Activated naive CD4-positive, alpha-beta T cell treated with anti-CD3 and anti-CD28 coated beads, Interleukin-2, amount 50 U/mL, for 72 hours (primary cell): ENCODE measurements at regions not wholly inside any gene's neighbourhood (a gene's known extent, or its start where the extent isn't known, plus 50 kb on each side); places are given as distances from the start of the nearest gene placed in this dataset.

Experiments
- ATAC-seq, 2 donors: fragments of 150-1000 bp; cut with Tn5 transposase; 2 replicates each; pipeline ENCODE4 v1.10.0; 2021; ENCODE audit warnings: mild to moderate bottlenecking in 2 of 2, moderate library complexity in 2 of 2
- DNase-seq, 2 donors: peaks; one replicate each; pipeline ENCODE4 v3.0.0; 2021 to 2022; ENCODE audit warnings: low spot score in 2 of 2
- H3K27ac Mint-ChIP-seq, 2 donors: one replicate each; pipeline ENCODE4 v1.8.0; 2022; ENCODE audit warnings: mild to moderate bottlenecking in 2 of 2, mixed read lengths in 2 of 2
- H3K36me3 Mint-ChIP-seq, 2 donors: one replicate each; pipeline ENCODE4 v1.8.0; 2022; ENCODE audit warnings: mixed read lengths in 2 of 2
- H3K9me3 Mint-ChIP-seq, 2 donors: one replicate each; pipeline ENCODE4 v1.8.0; 2022; ENCODE audit warnings: mixed read lengths in 2 of 2

DNA sequence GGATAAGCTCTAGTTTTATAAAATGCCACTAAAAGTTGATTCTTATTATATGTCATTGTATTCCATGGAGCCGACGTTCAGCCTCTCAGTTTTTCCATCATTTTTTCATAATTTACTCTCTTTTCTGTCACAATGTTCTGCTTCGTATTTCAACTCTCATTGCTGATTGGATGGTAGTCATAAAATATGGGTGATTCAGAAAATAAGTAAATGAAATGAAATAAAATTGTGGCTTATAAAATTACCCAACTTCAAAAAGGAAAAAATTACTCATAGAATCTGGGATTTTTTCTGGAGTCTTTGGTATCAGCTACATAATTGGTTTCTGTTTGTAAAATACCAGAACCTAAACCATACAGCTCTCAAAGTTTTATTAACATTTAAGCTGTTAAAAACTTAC is 139.7 kb upstream of the ITGA4 start:
- H3K9me3 Mint-ChIP-seq: peaks cover 0 to 3% of the 10 kb centered on the region in 2 donors
- no peak for DNase-seq
- no peaks in the 10 kb centered on the region for H3K36me3 Mint-ChIP-seq
- no peak for ATAC-seq
- H3K27ac Mint-ChIP-seq: no peak overlapping the region

- Mint-ChIP-seq H3K36me3 (peaks cover 6 to 7% of the 10 kb centered on the region in 2 donors), H3K9me3 (peaks cover 3 to 7% of the 10 kb centered on the region in 2 donors), H3K27ac (no peak overlapping the region)
- DNase-seq: no peak
- peak in 1 of 2 donors; percentile 32 for ATAC-seq
Measured at GRCh38 chr2:181318504-181319280, 138.5 kb upstream of the ITGA4 start.

DNA sequence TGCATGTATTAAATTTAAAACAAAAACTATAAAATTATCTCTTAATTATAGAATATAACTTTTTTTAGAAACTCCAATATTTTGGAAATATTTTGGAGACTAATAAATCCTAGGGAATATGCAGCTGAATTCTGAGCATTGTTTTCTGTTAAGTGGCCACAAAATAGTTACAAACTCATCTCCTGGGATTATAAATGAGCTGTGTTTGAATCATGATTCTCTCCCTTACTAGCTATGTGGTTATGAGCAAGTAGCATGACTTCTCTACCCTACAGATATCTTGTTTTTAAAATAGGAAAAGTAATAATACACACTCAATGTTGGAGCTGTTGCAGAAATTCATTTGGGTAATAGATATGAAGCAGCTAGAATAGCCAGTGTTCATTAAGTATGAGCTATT is 137.9 kb upstream of the ITGA4 start:
- DNase-seq (no peak), ATAC-seq (no peak)
- peaks cover 3 to 11% of the 10 kb centered on the region in 2 donors for H3K9me3 Mint-ChIP-seq
- H3K27ac Mint-ChIP-seq: no peak overlapping the region
- H3K36me3 Mint-ChIP-seq: peaks cover 6 to 11% of the 10 kb centered on the region in 2 donors

DNA sequence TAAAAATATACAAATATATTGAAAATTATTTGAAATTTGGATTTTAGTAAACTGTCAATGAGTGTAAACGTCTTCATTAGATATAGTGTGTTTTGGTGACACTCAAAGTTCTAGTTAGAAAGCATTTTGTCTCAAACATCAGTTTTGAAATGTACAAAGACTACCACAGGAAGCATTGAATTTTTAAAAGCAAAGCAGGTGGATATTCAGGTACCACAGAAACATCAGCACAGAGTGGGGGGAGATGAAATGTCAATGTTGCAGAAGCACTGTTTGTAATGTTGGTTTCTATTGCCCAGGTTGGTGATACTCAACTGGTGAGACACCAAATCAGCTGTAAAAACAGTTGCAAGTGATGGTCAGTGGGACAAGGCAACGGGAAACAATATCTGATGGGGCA is 136.5 kb upstream of the ITGA4 start:
- Mint-ChIP-seq H3K9me3 (peaks cover 3 to 11% of the 10 kb centered on the region in 2 donors), H3K27ac (no peak overlapping the region)
- no peak for DNase-seq

GRCh38 chr2:181324912-181325311 is 132.3 kb upstream of the ITGA4 start:
- Mint-ChIP-seq H3K36me3 (peaks cover 16 to 34% of the 10 kb centered on the region in 2 donors), H3K9me3 (peaks cover 3 to 24% of the 10 kb centered on the region in 2 donors)

More for the DNA sequence above, 136.5 kb upstream of the ITGA4 start:
- peaks cover 6 to 11% of the 10 kb centered on the region in 2 donors for H3K36me3 Mint-ChIP-seq
- ATAC-seq: no peak

DNA sequence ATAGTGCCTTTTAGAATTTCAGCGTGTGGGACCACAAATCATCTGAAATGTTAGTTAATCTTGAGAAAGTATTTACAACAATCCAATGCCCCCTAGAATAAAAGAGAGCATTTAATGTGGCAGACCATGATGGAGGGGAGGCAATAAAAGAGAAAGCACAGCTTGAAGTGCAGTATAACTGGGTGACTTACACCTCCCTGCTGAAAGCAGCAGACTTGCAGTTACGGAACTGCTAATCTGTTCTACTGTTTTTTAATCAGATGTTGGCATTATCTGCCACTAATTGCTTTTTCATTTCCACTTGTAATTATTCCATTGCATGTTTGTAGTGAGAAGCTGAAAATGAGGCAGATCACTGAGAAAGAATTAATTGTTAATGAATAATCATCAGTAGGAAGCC is 130.5 kb upstream of the ITGA4 start:
- no peak overlapping the region for H3K27ac Mint-ChIP-seq
- peaks cover 16 to 37% of the 10 kb centered on the region in 2 donors for H3K36me3 Mint-ChIP-seq
- DNase-seq: no peak
- ATAC-seq: no peak
- peaks cover 3 to 29% of the 10 kb centered on the region in 2 donors for H3K9me3 Mint-ChIP-seq

More at GRCh38 chr2:181324912-181325311, 132.3 kb upstream of the ITGA4 start:
- ATAC-seq (no peak), DNase-seq (no peak)
- no peak overlapping the region for H3K27ac Mint-ChIP-seq

GRCh38 chr2:181330286-181330685 is 126.9 kb upstream of the ITGA4 start:
- DNase-seq: no peak
- Mint-ChIP-seq H3K9me3 (peaks cover 0 to 23% of the 10 kb centered on the region in 2 donors), H3K36me3 (peaks cover 10 to 36% of the 10 kb centered on the region in 2 donors), H3K27ac (no peak overlapping the region)
- no peak for ATAC-seq

- ATAC-seq (peak in 1 of 2 donors; percentile 38), DNase-seq (no peak)
- H3K9me3 Mint-ChIP-seq: peaks cover 0 to 23% of the 10 kb centered on the region in 2 donors
Measured at GRCh38 chr2:181332044-181332605, 125.1 kb upstream of the ITGA4 start.

GRCh38 chr2:181334158-181334826 is 122.9 kb upstream of the ITGA4 start:
- Mint-ChIP-seq H3K27ac (no peak overlapping the region), H3K9me3 (peaks cover 0 to 23% of the 10 kb centered on the region in 2 donors), H3K36me3 (peaks cover under 1 to 19% of the 10 kb centered on the region in 2 donors)
- no peak for DNase-seq
- peak in 1 of 2 donors; percentile 67 for ATAC-seq

More at GRCh38 chr2:181332044-181332605, 125.1 kb upstream of the ITGA4 start:
- no peak overlapping the region for H3K27ac Mint-ChIP-seq
- peaks cover 10 to 36% of the 10 kb centered on the region in 2 donors for H3K36me3 Mint-ChIP-seq

GRCh38 chr2:181340891-181341290 is 116.3 kb upstream of the ITGA4 start:
- Mint-ChIP-seq H3K36me3 (peaks cover 6 to 17% of the 10 kb centered on the region in 2 donors), H3K9me3 (peaks cover 11% of the 10 kb centered on the region in 2 donors), H3K27ac (no peak overlapping the region)
- no peak for DNase-seq
- no peak for ATAC-seq

- H3K36me3 Mint-ChIP-seq: peaks cover 14 to 22% of the 10 kb centered on the region in 2 donors
- ATAC-seq (no peak), DNase-seq (no peak)
- H3K9me3 Mint-ChIP-seq: peaks cover 11% of the 10 kb centered on the region in 2 donors
- no peak overlapping the region for H3K27ac Mint-ChIP-seq
Measured at GRCh38 chr2:181341855-181342600, 115.2 kb upstream of the ITGA4 start.

DNA sequence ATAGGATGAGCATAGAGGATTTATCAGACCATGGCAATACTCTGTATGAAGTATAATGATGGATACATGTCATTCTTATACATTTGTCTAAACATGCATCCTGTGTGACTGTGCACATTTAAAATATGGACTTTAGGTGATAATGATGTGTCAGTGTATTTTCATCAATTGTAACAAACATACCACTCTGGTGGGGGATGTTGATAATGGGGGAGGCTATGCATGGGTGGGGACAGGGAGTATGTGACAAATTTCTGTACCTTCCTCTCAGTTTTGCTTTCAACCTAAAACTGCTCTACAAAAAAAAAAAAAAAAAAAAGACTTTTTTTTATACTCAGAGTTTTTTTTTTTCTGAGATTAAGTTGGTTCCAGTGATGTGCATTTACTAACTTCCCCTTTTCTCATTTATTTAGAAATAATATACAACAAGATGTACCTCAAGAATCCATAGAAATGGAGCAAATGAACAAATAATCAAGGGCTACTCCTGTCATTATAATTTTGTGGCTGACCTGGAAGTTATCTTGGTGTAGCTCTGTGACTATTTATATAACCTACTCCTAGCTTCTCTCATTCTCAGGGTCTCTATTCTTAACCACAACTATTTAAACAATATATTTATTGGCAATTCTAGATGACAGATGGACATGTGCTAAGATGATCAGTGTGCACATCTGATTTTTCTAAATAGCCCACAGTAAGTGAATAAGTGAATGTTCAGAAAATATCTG is 108.9 kb upstream of the ITGA4 start:
- peaks cover 0 to under 1% of the 10 kb centered on the region in 2 donors for H3K9me3 Mint-ChIP-seq
- H3K36me3 Mint-ChIP-seq: peaks cover 6 to 14% of the 10 kb centered on the region in 2 donors
- ATAC-seq (peak in 1 of 2 donors; percentile 57), DNase-seq (no peak)
- H3K27ac Mint-ChIP-seq: no peak overlapping the region

- DNase-seq (no peak), ATAC-seq (no peak)
- Mint-ChIP-seq H3K27ac (no peak overlapping the region), H3K36me3 (peaks cover 0 to 8% of the 10 kb centered on the region in 2 donors), H3K9me3 (no peaks in the 10 kb centered on the region)
Measured at GRCh38 chr2:181352158-181352557, 105.0 kb upstream of the ITGA4 start.

- no peaks in the 10 kb centered on the region for H3K9me3 Mint-ChIP-seq
Measured at GRCh38 chr2:181354626-181355025, 102.6 kb upstream of the ITGA4 start.

DNA sequence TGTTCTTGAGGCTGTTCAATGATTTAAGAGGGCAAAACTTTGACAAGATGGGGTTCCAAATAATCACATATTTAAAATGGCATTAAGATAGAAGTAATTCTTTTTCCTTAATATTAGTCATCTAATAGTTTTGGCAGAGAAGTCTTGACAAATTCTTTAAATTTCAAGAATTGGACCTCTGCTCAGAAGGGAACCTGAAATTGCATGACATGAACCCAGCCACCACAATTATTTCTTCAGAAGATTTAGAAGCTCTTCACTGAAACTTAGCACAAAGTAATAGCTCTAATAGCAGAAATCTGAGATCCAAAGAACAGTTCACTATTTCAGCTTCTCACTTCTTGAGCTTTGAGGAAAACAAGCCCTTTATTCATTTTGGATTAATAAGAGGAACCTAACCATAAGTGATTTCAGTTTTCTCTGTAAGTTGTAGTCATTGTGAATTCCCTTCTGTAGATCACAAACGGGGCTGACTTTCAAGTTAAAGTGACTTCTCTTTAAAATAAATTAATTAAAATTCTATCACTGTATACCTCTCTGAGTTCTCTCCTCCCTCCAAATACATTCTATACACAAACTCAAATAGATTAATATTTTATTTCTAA is 100.6 kb upstream of the ITGA4 start:
- no peak overlapping the region for H3K27ac Mint-ChIP-seq
- DNase-seq (no peak), ATAC-seq (no peak)
- no peaks in the 10 kb centered on the region for H3K9me3 Mint-ChIP-seq
- peaks cover 0 to 16% of the 10 kb centered on the region in 2 donors for H3K36me3 Mint-ChIP-seq

More at GRCh38 chr2:181354626-181355025, 102.6 kb upstream of the ITGA4 start:
- no peak for ATAC-seq
- Mint-ChIP-seq H3K36me3 (peaks cover 0 to 13% of the 10 kb centered on the region in 2 donors), H3K27ac (no peak overlapping the region)
- no peak for DNase-seq
